Left renal pelvis (tissue), 4 donors: ENCODE measurements at regions not wholly inside any gene's neighbourhood (a gene's known extent, or its start where the extent isn't known, plus 50 kb on each side); places are given as distances from the start of the nearest gene placed in this dataset.
"Not testable (repeated sequence)": the region's sequence is repeated elsewhere in the genome, so short reads cannot be mapped to it uniquely, and the experiment has no call there.

Source experiments
- DNase-seq, 4 donors: peaks; one replicate each; pipeline ENCODE4 v3.0.0-alpha.2; 2013; ENCODE audit warnings: low read depth in 4 of 4, low spot score in 3 of 4

DNA sequence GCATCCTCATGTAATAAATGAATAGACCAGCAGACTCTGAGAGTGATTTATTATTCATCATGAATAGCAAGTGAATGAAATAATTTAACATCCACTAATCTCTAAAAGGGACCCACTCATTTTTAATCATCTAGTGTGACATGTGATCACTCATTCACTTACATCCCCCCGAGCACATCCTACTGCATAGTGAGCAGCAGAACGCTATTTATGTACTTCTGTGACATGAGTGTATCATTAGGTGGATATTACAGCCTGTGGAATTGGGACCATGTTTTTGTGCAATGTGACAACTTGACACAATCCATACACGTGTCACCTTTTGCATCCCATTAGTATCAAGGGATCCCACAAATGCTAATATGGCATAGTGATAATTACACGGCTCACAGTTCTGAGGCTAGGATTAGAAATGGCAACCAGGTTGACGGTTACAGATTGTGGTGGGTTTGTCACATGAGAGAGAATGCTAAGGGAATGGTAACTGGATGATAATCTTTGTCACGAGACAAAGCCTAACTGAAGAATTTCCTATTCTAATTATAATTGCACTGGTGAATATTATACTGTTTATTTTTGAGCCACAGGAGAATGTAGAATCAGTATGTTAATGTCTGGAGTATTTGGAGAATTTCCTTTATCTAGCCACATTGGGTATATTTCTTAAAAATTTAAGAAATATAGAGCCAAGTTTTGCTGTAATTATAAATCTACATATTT lies 595.2 kb upstream of the TBL1XR1 start:
- DNase-seq: no peak

DNA sequence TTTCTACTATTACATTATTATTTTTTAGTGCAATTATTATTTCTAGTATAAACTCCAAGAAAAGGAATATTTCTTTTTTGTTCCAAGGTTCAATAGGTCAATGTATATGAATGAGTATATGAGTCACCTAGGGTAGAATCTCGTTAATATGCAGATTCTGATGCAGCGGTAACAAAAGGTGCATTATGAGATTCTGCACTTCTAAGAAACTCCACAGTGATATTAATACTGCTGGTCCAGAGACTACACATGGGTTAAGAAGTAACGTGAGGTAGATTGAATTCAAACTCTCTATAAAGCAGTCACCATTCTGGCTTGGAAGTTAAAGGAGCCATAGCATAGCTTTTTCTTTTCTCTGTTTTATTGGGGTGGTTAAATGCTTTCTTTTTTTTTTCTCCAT lies 596.2 kb upstream of the TBL1XR1 start:
- DNase-seq: no peak

DNA sequence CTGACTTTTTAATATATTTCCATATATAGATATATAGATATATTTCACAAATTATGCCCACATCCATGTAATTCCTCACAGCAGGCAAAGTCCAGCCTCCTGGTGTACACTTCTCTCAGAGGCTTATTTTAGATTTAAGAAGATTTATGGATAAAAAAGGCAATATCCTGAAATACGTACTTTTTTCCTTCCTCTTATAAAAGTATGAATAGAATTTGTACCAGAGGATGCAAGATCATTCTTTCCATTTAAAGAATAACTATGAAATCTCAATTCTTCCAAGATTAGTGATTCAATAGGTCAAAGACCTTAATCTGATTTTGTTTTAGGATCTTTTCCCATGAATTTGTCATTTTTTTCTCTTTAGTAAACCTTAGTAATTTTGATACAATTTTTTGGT lies 597.9 kb upstream of the TBL1XR1 start:
- DNase-seq: no peak

DNA sequence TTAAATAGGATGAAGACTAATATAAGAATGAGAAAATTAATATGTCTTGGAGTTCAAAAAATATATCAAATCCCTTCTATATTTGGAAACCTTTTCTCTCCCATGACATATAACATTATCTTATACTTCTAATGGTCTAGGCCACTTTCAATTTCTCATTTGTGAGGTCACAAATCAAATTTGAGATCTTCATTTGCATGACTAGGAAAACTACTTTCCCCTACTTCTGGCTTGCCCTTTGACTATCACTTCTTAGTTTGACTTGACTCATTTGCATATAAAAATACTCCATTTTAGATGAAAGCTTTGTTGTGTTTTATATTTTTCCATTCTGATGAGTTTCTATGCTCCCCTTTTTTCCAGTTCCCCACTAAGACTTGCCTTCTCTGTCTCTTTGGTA lies 598.6 kb upstream of the TBL1XR1 start:
- no peak for DNase-seq

DNA sequence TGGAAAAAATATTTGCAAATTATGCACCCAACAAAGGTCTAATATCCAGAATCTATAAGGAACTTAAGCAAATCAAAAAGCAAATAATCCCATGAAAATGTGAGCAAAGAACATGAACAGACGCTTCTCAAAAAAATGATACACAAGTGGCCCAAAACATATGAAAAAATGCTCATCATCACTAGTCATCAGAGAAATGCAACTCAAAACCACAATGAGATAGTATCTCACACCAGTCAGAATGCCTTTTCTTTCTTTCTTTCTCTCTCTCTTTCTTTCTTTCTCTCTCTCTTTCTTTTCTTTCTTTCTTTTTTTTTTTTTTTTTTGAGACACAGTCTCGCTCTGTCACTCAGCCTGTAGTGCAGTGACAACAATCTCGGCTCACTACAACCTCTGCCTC lies 602.9 kb upstream of the TBL1XR1 start:
- DNase-seq: not testable (repeated sequence)

DNA sequence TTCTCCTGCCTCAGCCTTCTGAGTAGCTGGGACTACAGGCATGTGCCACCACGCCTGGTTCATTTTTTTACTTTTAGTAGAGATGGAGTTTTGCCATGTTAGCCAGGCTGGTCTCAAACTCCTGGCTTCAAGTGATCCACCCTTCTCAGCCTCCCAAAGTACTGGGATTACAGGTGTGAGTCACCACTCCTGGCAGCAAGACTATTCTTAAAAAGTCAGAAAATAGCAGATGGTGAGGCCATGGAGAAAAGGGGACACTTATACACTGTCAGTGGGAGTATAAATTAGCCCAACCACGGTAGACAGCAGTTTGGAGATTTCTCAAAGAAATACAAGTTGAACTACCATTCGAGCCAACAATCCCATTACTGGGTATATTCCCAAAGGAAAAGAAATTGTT lies 603.3 kb upstream of the TBL1XR1 start:
- DNase-seq: no peak

DNA sequence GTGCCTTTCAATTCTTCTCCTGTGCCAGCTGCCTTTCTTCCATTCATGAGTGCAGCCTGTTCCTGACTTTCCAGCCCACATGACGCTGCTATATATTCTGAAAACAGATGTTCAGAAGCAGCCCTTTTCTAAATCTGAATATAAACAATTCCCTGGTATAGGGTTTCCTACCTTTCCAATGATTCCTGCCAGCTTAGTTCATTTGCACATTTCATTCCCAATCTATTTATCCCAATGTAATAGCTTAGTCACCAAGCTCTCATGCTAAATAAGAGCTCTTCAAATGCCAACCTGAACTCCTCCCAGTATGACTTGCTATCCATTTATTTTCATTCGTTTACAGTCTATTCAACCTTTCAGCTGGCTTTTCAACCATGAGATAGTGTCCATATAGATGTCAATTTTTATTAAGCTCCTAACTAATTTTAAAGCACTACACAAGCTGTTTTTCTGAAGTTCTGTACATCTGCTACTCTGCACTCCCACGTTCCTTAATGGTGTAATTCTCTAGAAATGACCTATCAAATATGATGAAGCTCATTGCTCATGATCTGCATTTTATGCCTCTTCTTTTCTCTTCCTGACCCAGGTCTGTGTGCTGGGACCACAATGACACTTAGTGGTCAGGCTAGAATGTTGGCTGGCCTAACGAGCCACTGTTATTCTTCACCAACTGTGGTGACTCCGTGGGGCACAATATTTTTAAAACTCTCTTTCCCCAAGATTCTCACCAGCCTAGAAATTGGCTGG lies 605.0 kb upstream of the TBL1XR1 start:
- DNase-seq: no peak

DNA sequence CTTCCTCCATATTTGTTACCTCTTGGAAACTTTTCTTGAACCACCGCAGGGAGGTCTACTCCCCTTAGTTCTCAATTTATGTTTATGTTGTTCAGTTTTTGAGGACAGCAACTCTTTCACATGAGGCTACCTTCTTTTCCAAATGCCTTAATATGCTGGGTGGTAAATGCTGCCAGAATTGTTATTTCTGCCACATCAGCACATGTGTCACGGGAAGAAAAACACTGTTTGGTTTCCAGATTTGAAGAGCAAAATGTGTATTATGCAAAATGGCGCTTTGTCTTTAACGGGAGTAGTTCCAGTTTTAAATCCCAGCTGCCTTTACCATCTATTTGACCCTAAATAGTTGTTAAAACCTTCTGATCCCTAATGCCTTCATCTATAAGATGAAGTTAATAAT lies 606.2 kb upstream of the TBL1XR1 start:
- no peak for DNase-seq

DNA sequence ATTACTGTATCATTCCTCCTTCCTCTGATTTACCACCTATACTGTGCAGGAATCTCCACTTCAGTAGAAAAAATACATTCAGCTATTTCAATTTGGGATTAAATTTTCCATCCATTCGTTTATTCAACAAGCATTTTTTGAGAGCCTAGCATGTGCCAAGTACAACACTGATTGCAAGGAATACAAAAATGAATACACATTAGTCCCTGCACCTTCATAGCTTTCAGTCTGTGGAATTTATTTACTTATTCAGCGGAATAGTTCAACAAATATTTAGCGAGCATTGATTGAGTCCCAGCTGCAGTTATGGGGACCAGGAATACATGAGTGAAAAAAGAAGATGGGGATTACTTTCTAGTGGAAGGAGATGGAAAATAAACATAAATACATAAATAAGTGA lies 606.8 kb upstream of the TBL1XR1 start:
- DNase-seq: no peak

DNA sequence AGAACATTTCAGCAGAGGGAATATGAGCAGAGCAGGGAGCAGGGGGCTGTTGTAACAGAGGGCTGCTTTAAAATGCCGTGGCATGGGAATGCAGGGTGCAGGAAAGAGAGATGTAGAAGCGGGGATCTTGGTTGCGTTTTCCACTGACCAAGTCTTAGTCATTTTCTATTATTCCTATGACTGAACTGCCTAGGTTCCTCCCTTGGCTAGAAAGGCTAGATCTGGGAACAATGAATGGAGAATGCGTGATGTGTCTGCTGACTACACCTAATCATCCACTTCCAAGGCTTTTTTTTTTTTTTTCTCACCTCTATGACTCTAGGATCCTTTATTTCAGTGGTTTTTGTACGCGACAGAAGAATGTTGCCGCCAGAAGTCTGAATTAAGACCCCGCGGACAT lies 607.4 kb upstream of the TBL1XR1 start:
- DNase-seq: no peak

DNA sequence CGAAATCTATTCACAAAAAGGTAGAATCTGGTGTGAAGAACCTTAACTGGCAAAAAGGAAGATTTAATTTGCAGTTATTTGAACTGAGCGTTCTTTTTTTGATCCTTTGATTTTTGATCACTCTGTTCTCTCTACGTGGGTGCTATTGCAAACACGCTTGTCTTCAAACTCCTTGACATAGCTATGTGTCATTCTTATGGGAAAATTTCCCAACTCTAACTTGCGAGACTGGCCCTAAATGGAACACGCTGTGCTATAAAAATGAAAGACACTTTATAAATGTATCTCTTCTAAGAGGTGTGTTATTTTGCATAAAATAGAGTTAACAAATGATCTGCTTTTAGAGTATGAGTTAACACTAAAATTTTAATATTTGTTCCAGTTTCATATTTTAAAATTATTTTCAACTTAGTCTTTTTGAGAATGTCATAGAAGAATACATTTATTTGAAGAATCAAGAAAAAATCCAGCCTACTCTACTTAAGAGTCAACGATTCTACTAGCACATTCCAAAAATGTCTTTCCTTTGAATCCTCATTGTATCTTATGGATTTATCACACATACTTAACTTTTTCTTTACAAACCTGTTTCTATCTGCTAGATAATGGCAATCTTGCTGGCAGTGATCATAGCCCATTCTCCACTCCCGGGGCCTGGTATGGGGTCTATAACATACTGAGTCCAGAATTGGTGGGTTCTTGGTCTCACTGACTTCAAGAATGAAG lies 610.0 kb upstream of the TBL1XR1 start:
- DNase-seq: no peak

DNA sequence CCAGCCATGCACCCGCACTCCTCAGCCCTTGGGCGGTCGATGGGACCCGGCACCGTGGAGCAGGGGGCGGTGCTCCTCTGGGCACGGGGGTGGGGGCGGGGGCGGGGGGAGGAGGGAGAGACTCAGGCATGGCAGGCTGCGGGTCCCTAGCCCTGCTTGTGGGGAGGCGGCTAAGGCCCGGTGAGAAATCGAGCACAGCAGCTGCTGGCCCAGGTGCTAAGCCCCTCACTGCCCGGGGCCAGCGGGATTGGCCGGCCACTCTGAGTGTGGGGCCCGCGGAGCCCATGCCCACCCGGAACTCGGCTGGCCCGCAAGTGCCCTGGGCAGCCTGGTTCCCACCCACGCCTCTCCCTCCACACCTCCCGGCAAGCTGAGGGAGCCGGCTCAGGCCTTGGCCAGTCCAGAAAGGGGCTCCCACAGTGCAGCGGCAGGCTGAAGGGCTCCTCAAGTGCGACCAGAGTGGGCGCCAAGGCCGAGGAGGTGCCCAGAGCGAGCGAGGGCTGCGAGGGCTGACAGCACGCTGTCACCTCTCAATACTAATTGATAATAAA lies 611.7 kb upstream of the TBL1XR1 start:
- DNase-seq: not testable (repeated sequence)

DNA sequence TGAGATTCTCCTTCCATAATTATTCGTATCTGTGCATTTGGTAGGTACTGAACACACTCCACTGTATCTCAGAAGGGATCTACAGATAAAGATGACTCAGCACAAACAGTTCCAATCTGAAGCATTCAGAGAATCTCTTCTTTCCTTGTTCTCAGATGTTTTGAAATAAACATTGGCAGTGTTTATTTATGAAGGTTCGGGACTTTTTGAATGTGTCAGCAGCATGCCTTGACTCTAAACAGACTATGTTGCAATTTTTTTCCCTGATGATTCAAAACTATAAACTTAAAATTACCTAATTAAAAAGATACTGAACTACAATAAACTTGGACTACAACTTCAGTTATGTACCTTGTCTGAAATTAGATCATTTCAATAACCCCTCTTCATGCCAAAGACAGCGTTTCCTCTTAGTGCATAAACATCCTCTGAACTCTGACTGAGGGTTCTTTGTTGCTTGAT lies 612.9 kb upstream of the TBL1XR1 start:
- DNase-seq: no peak

DNA sequence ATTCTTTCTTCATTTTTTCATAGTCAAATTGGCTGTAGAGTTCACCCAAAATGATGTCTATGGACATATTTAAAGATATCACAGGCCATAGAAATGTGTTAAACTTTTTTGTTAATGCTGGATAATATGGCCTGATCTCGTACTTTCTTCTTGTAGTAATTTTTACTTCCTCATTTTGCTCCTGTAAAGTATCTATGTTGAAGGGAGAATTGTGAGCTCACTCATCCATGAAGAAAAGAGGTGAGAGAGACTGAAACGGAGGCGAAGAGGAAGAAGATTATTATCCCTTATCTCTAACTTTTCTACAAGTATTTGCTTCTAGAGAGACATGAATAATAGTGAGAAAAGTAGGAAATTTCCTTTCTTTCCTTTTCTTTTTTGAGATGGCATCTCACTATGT lies 613.8 kb upstream of the TBL1XR1 start:
- no peak for DNase-seq

DNA sequence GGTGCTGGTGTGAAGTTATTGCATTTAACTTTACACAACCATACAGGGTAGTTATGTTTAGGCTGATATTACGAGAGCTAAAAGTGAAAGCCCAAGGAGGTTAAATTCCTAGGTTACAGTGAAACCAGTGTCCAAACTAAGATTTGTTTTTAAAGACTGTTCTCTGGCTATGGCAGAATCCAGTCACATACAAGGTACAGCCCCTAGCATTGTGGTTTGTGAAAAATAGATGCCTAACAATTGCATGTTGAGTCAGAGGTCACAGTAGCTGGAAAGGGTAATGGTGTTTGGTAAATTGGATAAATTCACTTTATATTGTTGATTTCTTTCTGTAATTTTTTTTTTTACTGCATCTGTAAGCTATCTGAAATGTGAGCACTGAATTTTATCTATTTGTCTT lies 614.6 kb upstream of the TBL1XR1 start:
- no peak for DNase-seq

DNA sequence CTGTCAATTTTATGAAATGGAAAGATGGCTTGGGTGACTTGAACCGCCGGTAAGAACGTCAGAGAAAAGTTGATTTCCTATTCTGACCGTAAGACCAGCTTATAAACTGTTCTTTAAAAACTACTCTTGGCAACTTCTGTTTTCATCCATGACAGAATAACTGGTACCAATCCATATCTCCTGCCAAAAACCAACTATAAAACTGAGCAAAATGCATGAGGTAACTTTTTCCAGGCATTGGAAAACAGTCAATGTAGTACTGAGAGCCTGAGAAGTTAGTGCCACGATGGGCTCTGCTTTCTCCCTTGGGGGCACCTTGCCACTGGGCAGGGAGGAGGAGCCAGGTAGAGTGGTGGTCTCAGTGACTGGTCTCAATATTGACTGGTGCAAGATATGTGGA lies 615.2 kb upstream of the TBL1XR1 start:
- no peak for DNase-seq

DNA sequence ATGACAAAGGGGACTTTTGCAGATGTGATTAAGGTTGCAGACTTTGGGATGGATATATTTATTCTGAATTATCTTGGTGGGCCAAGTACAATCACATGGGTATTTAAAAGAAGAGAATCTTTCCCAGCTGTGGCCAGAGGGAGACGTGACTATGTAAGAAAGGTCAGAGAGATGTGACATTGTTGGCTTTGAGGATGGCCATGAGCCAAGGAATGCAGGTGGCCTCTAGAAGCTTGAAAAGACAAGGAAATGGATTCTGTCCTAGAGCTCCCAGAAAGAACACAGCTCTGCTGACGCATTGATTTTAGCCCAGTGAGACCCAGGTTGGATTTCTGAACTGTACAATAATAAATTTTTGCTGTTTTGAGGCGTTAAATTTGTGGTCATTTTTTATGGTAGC lies 616.0 kb upstream of the TBL1XR1 start:
- no peak for DNase-seq

DNA sequence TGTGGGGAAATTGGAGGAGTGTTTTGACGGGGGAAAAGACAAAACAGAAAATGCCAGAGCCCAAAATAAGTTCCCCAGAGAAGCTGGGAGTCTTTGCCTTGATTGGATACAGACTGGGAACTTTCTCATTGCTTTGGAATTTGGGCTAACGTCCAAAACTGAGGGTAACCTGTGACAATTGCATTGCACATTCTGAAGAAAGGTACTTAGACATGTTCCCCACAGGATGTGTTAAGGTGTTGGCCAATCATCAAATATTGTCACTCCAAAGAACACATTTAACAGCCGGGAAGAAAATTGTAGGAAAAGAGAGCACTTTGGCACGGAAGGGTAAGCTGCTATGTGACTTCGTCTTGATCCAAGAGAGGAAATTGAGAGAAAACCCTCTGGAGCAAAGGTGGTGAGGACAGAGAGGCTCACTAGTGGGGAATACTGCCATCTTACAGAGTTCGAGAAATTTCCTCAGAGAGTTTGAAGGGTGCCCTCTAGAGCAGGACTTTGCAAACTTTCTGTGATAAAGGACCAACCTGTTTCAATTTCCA lies 619.5 kb upstream of the TBL1XR1 start:
- no peak for DNase-seq

DNA sequence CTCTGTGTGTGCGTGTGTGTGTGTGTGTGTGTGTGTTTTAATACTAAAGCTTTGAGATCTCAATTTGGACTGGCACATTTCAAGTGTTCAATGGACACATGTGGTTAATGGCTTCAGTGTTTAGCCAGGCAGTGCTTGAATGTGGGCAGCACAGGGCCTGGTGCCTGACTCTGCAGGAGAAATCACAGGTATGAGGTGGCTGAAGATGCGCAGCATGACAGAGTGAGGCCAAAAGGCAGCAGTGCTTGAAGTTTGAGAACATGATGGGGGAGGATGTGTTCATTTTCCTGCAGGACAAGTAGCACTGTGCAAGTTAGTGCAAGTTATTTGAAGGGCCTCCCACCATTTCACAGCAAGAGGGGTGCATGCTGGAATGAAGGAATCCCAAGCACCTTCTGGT lies 620.5 kb upstream of the TBL1XR1 start:
- DNase-seq: no peak

DNA sequence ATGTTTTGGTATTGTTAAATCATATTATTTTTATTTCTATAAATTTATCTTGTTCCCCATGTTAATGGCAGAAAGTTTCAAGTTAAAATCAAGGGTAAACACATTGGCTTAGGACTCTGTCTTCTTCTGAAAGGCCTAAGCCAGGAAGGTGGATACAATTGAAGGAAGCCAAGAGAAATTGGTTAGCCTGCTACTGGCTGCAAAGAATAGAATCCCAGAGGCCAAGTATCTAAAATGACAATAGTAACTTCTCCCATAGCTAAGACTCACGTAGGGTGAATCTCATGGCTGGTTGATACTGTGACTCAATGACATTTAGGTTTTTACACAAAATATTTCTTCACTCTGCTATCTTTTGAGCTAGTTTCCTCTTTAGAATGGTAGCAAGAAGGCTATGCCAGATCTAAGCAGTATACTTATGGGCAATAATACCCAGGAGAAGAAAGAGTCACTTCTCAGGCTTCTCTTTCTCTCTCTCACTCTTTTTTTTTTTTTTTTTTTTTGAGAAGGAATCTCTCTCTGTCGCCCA lies 621.5 kb upstream of the TBL1XR1 start:
- DNase-seq: no peak
